ENCODE measurements at regions not wholly inside any gene's neighbourhood (a gene's known extent, or its start where the extent isn't known, plus 50 kb on each side); places are given as distances from the start of the nearest gene placed in this dataset.

DNA sequence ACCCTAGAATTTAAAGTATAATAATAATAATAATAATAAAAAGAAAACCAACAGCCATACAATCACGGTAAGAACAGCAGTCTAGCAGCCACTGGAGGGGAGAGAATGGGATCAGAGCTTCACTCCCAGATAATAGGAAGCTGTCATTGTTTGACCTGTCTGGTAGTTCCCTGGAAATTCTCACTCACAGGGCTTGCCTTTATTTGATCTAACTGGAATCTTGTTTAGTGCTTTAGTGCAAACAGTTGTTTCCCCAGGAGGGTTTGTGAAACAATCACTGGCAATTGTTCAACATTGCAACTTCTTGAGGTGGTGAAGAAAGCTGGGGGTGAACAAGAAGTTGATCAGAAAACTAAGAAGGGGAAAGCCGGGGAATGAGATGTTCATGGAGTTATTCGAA lies 68.7 kb upstream of the PTCSC3 start:
- no peak for DNase-seq

DNA sequence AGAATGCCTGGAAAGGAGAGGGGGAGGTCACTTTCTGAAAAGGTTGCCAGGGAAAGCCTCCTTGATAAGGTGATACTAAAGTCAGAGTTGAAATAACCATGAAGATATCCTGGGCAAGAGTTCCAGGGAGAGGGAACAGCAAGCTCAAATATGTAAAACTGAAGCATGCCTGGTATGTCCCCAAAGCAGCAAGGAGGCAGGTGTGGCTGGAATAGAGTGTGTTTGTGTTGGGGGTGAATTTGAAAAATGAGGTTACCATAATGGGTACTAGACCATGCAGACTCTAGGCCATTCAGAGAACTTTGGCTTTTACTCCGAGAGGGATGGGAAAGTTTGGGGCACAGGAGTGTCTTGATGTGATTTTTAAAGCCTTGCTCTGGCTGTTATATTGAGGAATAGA lies 66.7 kb upstream of the PTCSC3 start:
- DNase-seq = no peak

DNA sequence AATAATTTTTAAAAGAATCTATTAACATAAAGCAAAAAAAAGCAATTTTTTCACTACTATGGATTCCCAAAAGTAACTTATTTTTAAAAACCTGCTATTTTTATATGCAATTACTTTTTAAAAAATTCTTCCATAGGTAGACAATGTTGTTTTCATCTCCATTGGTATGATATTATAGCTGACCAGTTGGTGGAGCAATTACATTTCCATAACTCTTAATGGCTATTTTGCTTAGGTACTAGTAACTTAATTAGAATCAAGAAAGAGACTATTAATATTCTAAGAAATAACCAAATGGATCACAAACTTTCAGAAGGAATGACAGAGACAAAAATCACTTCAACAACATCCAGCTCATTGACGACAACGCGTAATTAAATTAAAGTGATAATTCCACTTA lies 64.7 kb upstream of the PTCSC3 start:
- DNase-seq = no peak

DNA sequence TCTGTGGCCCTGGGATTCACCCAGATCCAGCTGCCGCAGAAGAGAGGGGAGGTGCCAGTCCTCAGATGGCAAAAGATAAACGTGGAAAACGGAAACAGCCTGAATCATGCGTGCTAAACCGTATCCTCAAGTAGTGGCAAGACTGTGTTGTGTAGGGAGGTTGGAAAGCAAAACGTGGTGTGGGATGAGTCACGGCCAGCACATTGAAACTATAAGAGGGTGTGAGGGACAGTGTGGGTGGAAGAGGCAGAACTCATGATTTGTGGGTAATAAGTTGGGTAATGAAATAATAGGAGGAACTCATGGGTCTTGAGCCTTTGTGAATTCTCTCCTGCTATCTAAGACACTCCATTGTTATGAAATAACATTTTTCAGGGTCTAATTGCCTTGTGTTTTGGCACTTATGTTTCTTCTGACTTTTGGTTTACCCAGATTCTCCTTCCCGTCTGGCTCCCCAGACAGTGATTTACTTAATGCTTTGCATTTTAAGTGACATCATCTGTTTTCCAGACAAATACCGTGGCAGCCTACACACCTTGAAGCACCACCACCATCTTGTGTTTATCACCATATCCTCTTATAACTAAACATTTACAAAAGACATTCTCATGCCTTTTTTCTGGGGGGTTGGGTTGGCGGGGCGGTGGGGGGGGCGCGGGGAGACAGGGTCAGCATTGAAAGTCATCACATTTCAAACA lies 62.3 kb upstream of the PTCSC3 start:
- peak; percentile 41 for DNase-seq

DNA sequence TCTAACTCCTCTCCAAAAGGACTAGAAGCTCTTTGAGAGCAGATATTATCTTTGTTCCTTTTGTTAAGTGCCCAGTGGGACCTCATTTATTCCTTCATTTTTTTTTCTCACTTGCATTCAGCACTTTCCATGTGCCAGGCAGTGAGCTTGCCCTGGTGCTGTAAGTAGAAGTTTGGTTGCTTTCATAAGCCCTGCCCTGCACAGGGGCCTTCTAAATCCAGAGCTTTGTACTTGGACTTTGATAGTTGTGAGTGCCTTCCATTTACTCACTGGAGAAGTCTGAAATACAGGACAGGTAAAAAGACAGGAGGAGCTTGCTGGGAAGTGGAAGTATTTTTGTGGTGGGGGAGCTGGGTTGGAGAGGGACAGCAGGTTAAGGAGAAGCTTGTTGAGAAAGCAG lies 56.7 kb upstream of the PTCSC3 start:
- DNase-seq = no peak

DNA sequence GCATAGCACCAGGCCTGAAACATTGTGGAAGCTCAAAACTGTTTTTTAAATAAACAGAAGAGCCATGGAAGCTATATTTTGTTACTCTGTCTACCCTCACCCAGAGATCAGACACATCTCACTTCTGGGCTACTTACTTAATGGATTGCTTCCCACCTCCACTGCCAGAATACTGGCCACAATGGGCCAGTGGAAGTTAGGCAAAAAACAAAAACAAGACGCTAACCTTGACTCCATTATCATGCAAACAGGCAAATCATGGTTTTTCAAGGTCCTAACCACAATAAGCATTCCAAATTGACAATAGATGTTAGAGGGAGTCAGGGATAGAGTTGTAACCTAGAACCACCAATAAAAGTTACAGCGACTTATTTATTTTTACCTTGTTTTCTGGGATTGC lies 52.7 kb upstream of the PTCSC3 start:
- no peak for DNase-seq

DNA sequence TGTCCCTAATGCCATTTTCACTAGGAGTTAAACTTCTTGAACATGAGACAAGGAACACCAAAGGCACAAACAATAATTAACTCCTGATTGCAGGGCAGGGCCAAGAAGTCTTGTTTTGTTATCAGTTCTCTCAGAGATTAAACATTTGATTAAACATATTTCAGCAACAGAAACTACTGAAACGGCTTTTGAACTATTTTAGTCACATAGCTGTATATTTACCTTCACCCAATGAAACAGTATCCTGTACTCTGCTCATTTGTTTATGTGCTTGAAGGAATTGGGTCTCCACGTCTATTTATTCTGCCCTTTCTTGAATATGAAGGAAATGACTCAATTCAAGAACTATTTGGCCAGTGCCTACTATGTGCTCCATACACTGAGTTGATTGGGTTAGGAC lies 51.3 kb upstream of the PTCSC3 start:
- DNase-seq = peak; percentile 14

DNA sequence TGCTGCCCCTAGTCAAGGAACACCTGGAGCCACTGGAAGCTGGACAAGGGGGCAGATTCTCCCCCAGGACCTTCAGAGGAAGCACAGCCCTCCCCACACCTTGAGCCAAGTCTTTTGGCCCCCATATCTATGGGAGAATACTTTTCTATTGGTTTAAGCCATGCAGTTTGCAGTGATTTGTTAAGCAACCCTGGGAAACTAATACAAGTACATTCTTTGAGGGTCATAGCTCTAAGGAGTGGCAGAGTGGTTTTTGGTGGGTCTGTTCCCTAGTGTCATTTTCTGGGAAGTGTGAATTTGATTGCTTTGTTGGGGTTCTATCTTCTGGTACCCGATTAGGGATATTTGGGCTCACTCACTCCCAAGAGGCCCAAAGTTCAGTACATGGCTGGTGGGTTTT lies 50.8 kb upstream of the PTCSC3 start:
- no peak for DNase-seq
